ENCODE measurements at regions not wholly inside any gene's neighbourhood (a gene's known extent, or its start where the extent isn't known, plus 50 kb on each side); places are given as distances from the start of the nearest gene placed in this dataset.

DNA sequence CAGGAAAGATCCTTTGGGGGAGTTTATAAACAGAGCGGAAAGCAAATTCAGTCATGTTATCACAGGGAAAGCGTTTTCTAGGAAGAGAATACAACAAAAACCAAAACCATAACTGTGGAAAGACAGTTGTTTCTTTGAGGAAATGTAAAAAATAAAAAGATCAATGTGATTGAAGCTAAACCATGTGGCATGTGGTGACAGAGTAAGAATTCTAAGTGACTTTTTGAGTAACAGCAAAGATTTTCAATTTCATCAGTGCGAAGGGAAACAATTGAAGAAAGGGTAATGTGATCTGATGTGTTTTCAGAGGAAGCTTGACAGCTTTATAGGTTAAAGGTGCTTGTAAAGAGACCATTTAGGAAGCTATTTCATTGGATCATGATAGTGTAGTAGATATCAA, 575.9 kb upstream of the CHORDC1 start:
- Histone ChIP-seq H3K4me3 (ENCODE audit: low read length) (no peak overlapping the region), H3K36me3 (ENCODE audit: control insufficient read depth, insufficient read depth, low read length) (no peaks in the 10 kb centered on the region), H3K4me1 (ENCODE audit: control insufficient read depth, insufficient read depth, low read length) (no peaks in the 10 kb centered on the region), H3K27ac (ENCODE audit: low read length) (no peak overlapping the region), H3K9me3 (ENCODE audit: control insufficient read depth, low read depth, low read length) (no peaks in the 10 kb centered on the region), H3K27me3 (ENCODE audit: control insufficient read depth, insufficient read depth, low read length) (no peaks in the 10 kb centered on the region)
- no peak for DNase-seq
- WGBS (ENCODE audit: insufficient coverage, low lambda C conversion rate), result 100% methylated on average over 1 of the region's 3 CpGs

DNA sequence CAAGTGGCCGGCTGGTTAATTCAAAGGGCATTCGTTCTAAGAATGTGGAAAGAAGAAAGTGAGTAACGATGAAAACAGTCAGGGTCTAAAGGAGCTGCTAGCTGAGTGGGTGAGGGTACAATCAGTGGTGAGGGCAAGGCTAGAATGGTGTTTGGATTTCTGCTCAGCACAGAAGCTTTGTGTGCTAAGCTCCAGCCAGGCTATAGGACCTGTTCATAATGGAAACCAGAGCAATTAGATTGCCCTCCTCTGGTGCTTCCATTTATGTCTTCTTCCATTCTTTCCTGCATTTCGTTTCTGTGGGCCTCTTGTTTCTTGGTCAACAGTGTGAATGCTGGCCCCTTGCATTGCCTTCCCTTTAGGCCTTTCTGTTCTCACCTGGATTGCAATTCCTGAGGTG, 572.9 kb upstream of the CHORDC1 start:
- Histone ChIP-seq H3K4me1 (ENCODE audit: control insufficient read depth, insufficient read depth, low read length) (no peaks in the 10 kb centered on the region), H3K27me3 (ENCODE audit: control insufficient read depth, insufficient read depth, low read length) (no peaks in the 10 kb centered on the region), H3K27ac (ENCODE audit: low read length) (no peak overlapping the region), H3K4me3 (ENCODE audit: low read length) (no peak overlapping the region), H3K36me3 (ENCODE audit: control insufficient read depth, insufficient read depth, low read length) (no peaks in the 10 kb centered on the region), H3K9me3 (ENCODE audit: control insufficient read depth, low read depth, low read length) (no peaks in the 10 kb centered on the region)
- WGBS (ENCODE audit: insufficient coverage, low lambda C conversion rate), result 86% methylated on average over 3 of the region's 4 CpGs
- no peak for DNase-seq

DNA sequence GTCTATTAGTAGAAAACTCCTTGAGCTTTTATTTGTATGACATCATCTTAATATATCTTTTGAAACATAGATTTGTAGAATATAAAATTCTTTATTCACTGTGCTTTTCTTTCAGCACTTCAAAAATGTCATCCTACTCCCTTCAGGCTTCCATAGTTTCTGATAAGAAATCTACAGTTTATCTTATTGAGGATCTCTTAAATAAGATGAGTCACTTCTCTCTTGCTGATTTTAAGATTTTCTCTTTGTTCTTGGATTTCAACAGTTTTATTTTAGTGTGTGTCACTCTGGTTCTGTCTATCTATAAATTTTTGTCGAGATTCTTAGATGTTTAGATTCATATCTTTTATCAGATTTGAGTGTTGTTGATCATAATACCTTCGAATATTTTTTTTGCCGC, 566.1 kb upstream of the CHORDC1 start:
- H3K36me3 ChIP-seq (ENCODE audit: control insufficient read depth, insufficient read depth, low read length), result no peaks in the 10 kb centered on the region
- 81% methylated on average over 3 of the region's 3 CpGs for WGBS (ENCODE audit: insufficient coverage, low lambda C conversion rate)
- no peak overlapping the region for H3K4me3 ChIP-seq (ENCODE audit: low read length)
- H3K9me3 ChIP-seq (ENCODE audit: control insufficient read depth, low read depth, low read length), result no peaks in the 10 kb centered on the region
- H3K27ac ChIP-seq (ENCODE audit: low read length), result no peak overlapping the region
- no peak for DNase-seq
- H3K4me1 ChIP-seq (ENCODE audit: control insufficient read depth, insufficient read depth, low read length), result no peaks in the 10 kb centered on the region
- H3K27me3 ChIP-seq (ENCODE audit: control insufficient read depth, insufficient read depth, low read length), result no peaks in the 10 kb centered on the region

DNA sequence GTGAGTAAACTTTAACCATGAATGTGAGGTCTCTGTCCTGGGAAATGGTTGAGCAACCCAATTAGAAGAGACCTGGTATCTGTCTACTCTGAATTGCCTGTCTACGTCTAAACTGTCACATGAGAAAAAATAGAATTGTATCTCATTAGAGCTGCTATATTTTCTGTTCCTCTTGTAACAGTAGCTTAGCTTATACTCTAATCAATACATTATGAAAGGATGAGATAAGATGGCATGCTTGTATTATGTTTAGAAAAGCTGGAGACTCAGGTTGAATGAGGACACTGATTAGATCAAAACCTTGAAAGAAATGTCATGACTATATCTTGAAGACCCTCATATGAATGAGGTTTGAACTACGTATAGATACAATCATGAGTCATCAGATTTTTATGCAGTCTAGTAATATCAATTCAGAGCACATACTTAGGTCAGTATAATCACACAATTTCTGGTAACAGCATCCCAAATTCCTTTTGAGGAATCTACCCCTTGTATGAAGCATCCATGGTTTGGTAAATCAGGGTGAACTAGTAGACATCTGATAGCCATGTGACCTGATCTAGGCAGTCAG, 561.5 kb upstream of the CHORDC1 start:
- WGBS (ENCODE audit: insufficient coverage, low lambda C conversion rate), result 67% methylated on average over 1 of the region's 2 CpGs
- no peaks in the 10 kb centered on the region for H3K36me3 ChIP-seq (ENCODE audit: control insufficient read depth, insufficient read depth, low read length)
- H3K27me3 ChIP-seq (ENCODE audit: control insufficient read depth, insufficient read depth, low read length), result no peaks in the 10 kb centered on the region
- H3K4me1 ChIP-seq (ENCODE audit: control insufficient read depth, insufficient read depth, low read length), result no peaks in the 10 kb centered on the region
- H3K9me3 ChIP-seq (ENCODE audit: control insufficient read depth, low read depth, low read length), result no peaks in the 10 kb centered on the region
- DNase-seq, result no peak
- no peak overlapping the region for H3K27ac ChIP-seq (ENCODE audit: low read length)
- no peak overlapping the region for H3K4me3 ChIP-seq (ENCODE audit: low read length)

DNA sequence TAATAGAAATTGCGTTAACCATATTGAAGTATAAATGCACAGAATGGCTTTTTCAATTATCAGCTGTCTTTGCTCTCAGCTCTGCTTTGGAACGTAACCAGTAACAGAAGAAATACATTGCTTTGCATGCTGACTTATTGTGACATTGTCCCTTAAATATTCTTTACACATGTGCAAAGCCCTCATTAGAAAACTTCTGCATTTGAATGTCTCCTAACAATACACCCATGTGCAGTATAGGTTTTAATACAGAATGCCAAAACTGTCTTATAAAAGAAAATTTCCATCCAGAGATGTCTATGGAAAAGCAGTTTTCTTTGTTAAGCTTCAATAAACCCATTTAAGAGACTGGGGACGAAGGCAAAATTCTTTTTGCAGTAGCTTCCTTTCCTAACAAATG, 560.3 kb upstream of the CHORDC1 start:
- 86% methylated on average over 1 of the region's 3 CpGs for WGBS (ENCODE audit: insufficient coverage, low lambda C conversion rate)
- no peaks in the 10 kb centered on the region for H3K4me1 ChIP-seq (ENCODE audit: control insufficient read depth, insufficient read depth, low read length)

DNA sequence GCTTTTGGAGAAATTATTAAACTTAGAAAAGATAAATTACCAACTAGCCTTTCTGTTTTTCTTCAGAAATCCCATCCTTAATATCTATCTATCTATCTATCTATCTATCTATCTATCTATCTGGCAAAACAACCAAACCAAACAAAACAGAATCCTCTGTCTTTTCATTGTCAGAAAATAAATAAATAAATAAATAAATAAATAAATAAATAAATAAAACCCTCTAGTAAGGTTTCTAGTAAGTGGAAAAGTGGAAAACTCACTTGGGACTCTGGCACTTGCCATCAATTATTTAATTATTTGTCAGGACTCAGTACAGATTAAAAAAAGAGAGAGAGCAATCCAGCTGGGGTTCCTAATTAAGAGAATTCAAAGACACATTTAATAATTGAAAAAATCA, 556.2 kb upstream of the CHORDC1 start:
- no peak overlapping the region for H3K27ac ChIP-seq (ENCODE audit: low read length)
- no peaks in the 10 kb centered on the region for H3K36me3 ChIP-seq (ENCODE audit: control insufficient read depth, insufficient read depth, low read length)
- H3K9me3 ChIP-seq (ENCODE audit: control insufficient read depth, low read depth, low read length), result peaks cover 4% of the 10 kb centered on the region
- DNase-seq, result no peak
- H3K4me1 ChIP-seq (ENCODE audit: control insufficient read depth, insufficient read depth, low read length), result no peaks in the 10 kb centered on the region
- H3K27me3 ChIP-seq (ENCODE audit: control insufficient read depth, insufficient read depth, low read length), result no peaks in the 10 kb centered on the region
- H3K4me3 ChIP-seq (ENCODE audit: low read length), result no peak overlapping the region

More for the DNA sequence above, 560.3 kb upstream of the CHORDC1 start:
- Histone ChIP-seq H3K4me3 (ENCODE audit: low read length) (no peak overlapping the region), H3K27me3 (ENCODE audit: control insufficient read depth, insufficient read depth, low read length) (no peaks in the 10 kb centered on the region), H3K36me3 (ENCODE audit: control insufficient read depth, insufficient read depth, low read length) (no peaks in the 10 kb centered on the region), H3K9me3 (ENCODE audit: control insufficient read depth, low read depth, low read length) (no peaks in the 10 kb centered on the region), H3K27ac (ENCODE audit: low read length) (no peak overlapping the region)
- DNase-seq, result no peak

DNA sequence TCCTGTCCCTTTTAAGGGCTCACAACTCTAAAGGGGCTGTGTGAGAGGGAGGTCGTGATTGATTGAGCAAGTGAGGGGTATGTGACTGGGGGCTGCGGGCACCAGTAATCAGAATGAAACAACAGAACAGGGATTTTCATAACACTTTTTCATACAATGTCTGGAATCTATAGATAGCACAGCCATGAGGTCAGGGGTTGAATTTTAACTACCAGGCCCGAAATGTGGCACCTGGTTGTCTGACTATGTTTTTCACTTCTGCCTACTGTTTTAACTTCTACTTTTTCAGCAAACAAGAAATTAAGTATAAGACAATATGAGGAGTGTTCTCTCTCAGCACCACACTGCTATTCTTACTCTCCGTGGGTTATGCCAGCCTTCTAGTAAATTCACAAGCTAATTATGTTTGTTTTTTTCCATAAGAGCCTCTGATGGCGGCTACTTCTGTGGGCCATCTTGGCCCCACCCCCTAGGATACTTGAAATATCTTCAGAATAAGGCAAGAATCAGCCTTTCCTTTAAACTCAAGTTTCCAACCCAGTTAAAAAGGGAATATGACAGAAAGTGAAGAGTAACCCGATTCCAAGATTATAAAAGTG, 552.8 kb upstream of the CHORDC1 start:
- no peak overlapping the region for H3K4me3 ChIP-seq (ENCODE audit: low read length)

DNA sequence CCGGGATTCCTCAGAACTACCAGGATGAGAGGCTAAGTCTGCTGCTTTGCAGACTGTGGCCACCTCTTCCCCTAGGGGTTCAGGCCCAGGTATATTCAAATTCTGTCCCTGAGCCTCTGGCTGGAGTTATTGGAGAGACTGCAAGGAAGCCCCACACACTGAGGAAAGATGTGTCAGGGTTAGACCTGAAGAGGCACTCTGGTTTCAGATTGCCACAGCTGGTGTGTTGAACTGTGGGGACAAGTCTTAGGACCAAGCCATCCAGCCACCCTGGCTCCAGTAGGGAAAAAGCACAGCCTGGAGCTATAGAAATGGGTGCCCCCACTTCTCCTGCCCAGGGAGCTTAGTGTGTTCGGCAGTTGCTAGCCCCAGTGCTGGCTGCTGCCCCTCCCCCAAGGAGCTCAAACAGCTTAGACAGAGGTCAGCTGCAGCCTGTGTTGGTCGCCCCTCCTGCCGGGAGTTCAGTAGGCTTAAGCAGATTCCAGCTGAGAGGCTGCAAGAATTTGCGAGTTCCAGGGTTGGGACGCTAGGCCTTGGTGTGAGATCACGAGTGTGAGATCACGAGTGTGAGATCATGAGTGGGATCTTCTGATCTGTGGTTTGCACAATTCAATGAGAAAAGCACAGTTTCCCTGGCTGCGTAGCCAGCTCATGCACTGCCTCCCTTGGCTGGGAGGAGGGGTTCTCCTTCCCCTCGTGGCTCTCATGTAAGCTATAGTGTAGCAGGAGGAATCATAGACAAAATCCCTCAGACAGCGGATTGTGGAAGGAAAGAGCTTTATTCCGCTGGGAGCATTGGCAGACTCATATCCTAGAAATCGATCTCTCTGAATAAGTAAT, 552.1 kb upstream of the CHORDC1 start:
- Histone ChIP-seq H3K27me3 (ENCODE audit: control insufficient read depth, insufficient read depth, low read length) (no peaks in the 10 kb centered on the region), H3K9me3 (ENCODE audit: control insufficient read depth, low read depth, low read length) (peaks cover 4% of the 10 kb centered on the region), H3K4me1 (ENCODE audit: control insufficient read depth, insufficient read depth, low read length) (no peaks in the 10 kb centered on the region), H3K27ac (ENCODE audit: low read length) (no peak overlapping the region), H3K36me3 (ENCODE audit: control insufficient read depth, insufficient read depth, low read length) (no peaks in the 10 kb centered on the region), H3K4me3 (ENCODE audit: low read length) (no peak overlapping the region)
- 100% methylated on average over 1 of the region's 13 CpGs for WGBS (ENCODE audit: insufficient coverage, low lambda C conversion rate)
- DNase-seq, result no peak

More for the DNA sequence above, 552.8 kb upstream of the CHORDC1 start:
- Histone ChIP-seq H3K27ac (ENCODE audit: low read length) (no peak overlapping the region), H3K27me3 (ENCODE audit: control insufficient read depth, insufficient read depth, low read length) (no peaks in the 10 kb centered on the region), H3K9me3 (ENCODE audit: control insufficient read depth, low read depth, low read length) (peaks cover 4% of the 10 kb centered on the region), H3K36me3 (ENCODE audit: control insufficient read depth, insufficient read depth, low read length) (no peaks in the 10 kb centered on the region), H3K4me1 (ENCODE audit: control insufficient read depth, insufficient read depth, low read length) (no peaks in the 10 kb centered on the region)
- 91% methylated on average over 1 of the region's 6 CpGs for WGBS (ENCODE audit: insufficient coverage, low lambda C conversion rate)
- no peak for DNase-seq

DNA sequence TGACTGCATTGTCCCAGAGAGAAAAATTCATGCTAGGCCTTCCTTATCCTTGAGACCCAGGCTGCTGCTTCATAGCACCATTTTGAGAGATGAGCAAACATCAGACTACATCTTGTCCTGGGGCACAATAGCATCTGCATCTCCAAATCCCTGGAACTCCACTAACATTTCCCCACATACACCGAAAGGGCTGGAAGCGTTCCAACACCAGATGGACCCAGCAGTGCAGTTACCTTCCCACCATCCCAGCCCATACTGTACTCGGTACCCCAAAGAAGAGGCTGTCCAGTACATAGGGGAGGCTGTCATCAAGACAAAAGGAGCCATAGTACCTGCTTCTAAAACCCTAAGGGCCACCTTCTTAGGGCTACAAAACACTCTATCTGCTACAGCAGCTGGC, 547.2 kb upstream of the CHORDC1 start:
- no peaks in the 10 kb centered on the region for H3K36me3 ChIP-seq (ENCODE audit: control insufficient read depth, insufficient read depth, low read length)
- no peak overlapping the region for H3K4me3 ChIP-seq (ENCODE audit: low read length)
- H3K27ac ChIP-seq (ENCODE audit: low read length), result no peak overlapping the region
- H3K4me1 ChIP-seq (ENCODE audit: control insufficient read depth, insufficient read depth, low read length), result no peaks in the 10 kb centered on the region
- no peak for DNase-seq
- H3K27me3 ChIP-seq (ENCODE audit: control insufficient read depth, insufficient read depth, low read length), result no peaks in the 10 kb centered on the region
- H3K9me3 ChIP-seq (ENCODE audit: control insufficient read depth, low read depth, low read length), result peaks cover 3% of the 10 kb centered on the region
- no CpG with 5 or more reads among the region's 3 CpGs for WGBS (ENCODE audit: insufficient coverage, low lambda C conversion rate)

DNA sequence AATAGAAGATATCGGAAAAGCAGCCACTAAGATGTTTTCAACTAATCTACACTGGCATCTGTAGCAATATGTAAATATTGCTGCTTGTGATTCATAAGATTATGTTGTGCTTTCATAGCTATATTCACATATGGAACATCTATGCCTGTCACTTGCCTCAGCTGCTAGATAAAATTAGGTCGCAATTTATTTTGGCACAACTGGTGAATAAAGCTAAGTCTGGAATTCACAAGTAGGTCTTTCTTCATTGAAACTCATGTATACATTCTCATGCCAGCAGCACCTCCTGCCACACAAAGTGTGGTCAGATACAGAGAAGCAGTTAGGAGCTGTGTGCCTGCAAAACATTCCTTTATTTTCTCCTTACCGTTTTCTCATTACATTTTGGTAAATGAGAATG, 543.3 kb upstream of the CHORDC1 start:
- no peaks in the 10 kb centered on the region for H3K36me3 ChIP-seq (ENCODE audit: control insufficient read depth, insufficient read depth, low read length)
- no peak overlapping the region for H3K4me3 ChIP-seq (ENCODE audit: low read length)
- H3K27ac ChIP-seq (ENCODE audit: low read length), result no peak overlapping the region
- H3K4me1 ChIP-seq (ENCODE audit: control insufficient read depth, insufficient read depth, low read length), result no peaks in the 10 kb centered on the region
- H3K27me3 ChIP-seq (ENCODE audit: control insufficient read depth, insufficient read depth, low read length), result no peaks in the 10 kb centered on the region
- no peak for DNase-seq
- no peaks in the 10 kb centered on the region for H3K9me3 ChIP-seq (ENCODE audit: control insufficient read depth, low read depth, low read length)
- 80% methylated on average over 1 of the region's 3 CpGs for WGBS (ENCODE audit: insufficient coverage, low lambda C conversion rate)
